Head of caudate nucleus (tissue), 42 donors: ENCODE measurements at regions not wholly inside any gene's neighbourhood (a gene's known extent, or its start where the extent isn't known, plus 50 kb on each side); places are given as distances from the start of the nearest gene placed in this dataset.

Experiments
- DNase-seq, 42 donors: peaks; one replicate each; pipeline versions ENCODE4 v3.0.0 to v3.0.0-alpha.2; 2020 to 2021; ENCODE audit warnings: mixed read lengths in 7 of 42
- intact Hi-C: fragments of 100-400 bp; cut with DNase I; formaldehyde crosslinking; loops from one replicate; pipeline ENCODE4 v1.15.0; 2022

GRCh38 chr7:23967949-23968599, 258.1 kb downstream of the STK31 start:
- intact Hi-C loops: no loop called here
- DNase-seq: peak in 40 of 42 donors; percentile 5 to 91 (median 54)

GRCh38 chr7:23968791-23969190, 258.8 kb downstream of the STK31 start:
- no peak for DNase-seq
- intact Hi-C loops: no loop called here

- DNase-seq: no peak
- intact Hi-C loops: no loop called here
These were observed 259.4 kb downstream of the STK31 start for GRCh38 chr7:23969443-23969842.

- intact Hi-C loops: no loop called here
- no peak for DNase-seq
These were observed 260.2 kb downstream of the STK31 start for GRCh38 chr7:23970193-23970592.

GRCh38 chr7:23971031-23971430, 261.0 kb downstream of the STK31 start:
- DNase-seq: no peak

GRCh38 chr7:23972057-23972456, 262.0 kb downstream of the STK31 start:
- intact Hi-C loops: no loop called here
- DNase-seq: no peak

More at GRCh38 chr7:23971031-23971430, 261.0 kb downstream of the STK31 start:
- intact Hi-C loops: no loop called here

GRCh38 chr7:23973264-23973663, 263.2 kb downstream of the STK31 start:
- intact Hi-C loops: no loop called here
- no peak for DNase-seq

GRCh38 chr7:23980081-23980480, 270.1 kb downstream of the STK31 start:
- intact Hi-C loops: no loop called here
- DNase-seq: no peak

GRCh38 chr7:23981314-23981713, 271.3 kb downstream of the STK31 start:
- intact Hi-C loops: no loop called here
- no peak for DNase-seq

GRCh38 chr7:23981758-23982157, 271.7 kb downstream of the STK31 start:
- intact Hi-C loops: no loop called here
- DNase-seq: no peak

- DNase-seq: no peak
- intact Hi-C loops: no loop called here
These were observed 278.5 kb upstream of the NPY start for GRCh38 chr7:24005517-24005916.

GRCh38 chr7:24010495-24010894, 273.5 kb upstream of the NPY start:
- no peak for DNase-seq
- intact Hi-C loops: no loop called here

- intact Hi-C loops: no loop called here
- no peak for DNase-seq
These were observed 266.5 kb upstream of the NPY start for GRCh38 chr7:24017519-24017918.

GRCh38 chr7:24018331-24018730, 265.7 kb upstream of the NPY start:
- no peak for DNase-seq
- intact Hi-C loops: no loop called here

- intact Hi-C loops: no loop called here
- no peak for DNase-seq
These were observed 264.1 kb upstream of the NPY start for GRCh38 chr7:24019841-24020240.

- DNase-seq: no peak
- intact Hi-C loops: no loop called here
These were observed 259.5 kb upstream of the NPY start for GRCh38 chr7:24024276-24025068.

GRCh38 chr7:24025094-24025493, 258.9 kb upstream of the NPY start:
- DNase-seq: no peak
- intact Hi-C loops: no loop called here

- intact Hi-C loops: no loop called here
- no peak for DNase-seq
These were observed 258.2 kb upstream of the NPY start for GRCh38 chr7:24025765-24026164.

- no peak for DNase-seq
- intact Hi-C loops: no loop called here
These were observed 257.6 kb upstream of the NPY start for GRCh38 chr7:24026351-24026750.

- intact Hi-C loops: no loop called here
- no peak for DNase-seq
These were observed 254.9 kb upstream of the NPY start for GRCh38 chr7:24029068-24029467.

- intact Hi-C loops: no loop called here
- no peak for DNase-seq
These were observed 249.7 kb upstream of the NPY start for GRCh38 chr7:24034251-24034650.
